Rectal smooth muscle tissue (tissue), 1 donor: ENCODE measurements at regions not wholly inside any gene's neighbourhood (a gene's known extent, or its start where the extent isn't known, plus 50 kb on each side); places are given as distances from the start of the nearest gene placed in this dataset.
"Not testable (repeated sequence)": the region's sequence is repeated elsewhere in the genome, so short reads cannot be mapped to it uniquely, and the experiment has no call there.

Source experiments
- H3K27ac ChIP-seq: one replicate; pipeline ENCODE4 v1.7.0; 2013; ENCODE audit warnings: low read depth, low read length, inconsistent platforms
- H3K27me3 ChIP-seq: one replicate; pipeline ENCODE4 v1.7.0; 2013; ENCODE audit warnings: low read length; ENCODE audit not compliant: control insufficient read depth, insufficient read depth
- H3K36me3 ChIP-seq: one replicate; pipeline ENCODE4 v1.7.0; 2013; ENCODE audit warnings: low read length; ENCODE audit not compliant: control insufficient read depth, insufficient read depth
- H3K4me1 ChIP-seq: one replicate; pipeline ENCODE4 v1.7.0; 2013; ENCODE audit warnings: low read length; ENCODE audit not compliant: control insufficient read depth, insufficient read depth
- H3K4me3 ChIP-seq: one replicate; pipeline ENCODE4 v1.7.0; 2013; ENCODE audit warnings: low read length
- H3K9ac ChIP-seq: one replicate; pipeline ENCODE4 v1.7.0; 2013; ENCODE audit warnings: low read length

- Histone ChIP-seq H3K27ac (no peak overlapping the region), H3K9ac (no peak overlapping the region), H3K4me1 (no peaks in the 10 kb centered on the region), H3K4me3 (no peak overlapping the region), H3K36me3 (no peaks in the 10 kb centered on the region), H3K27me3 (no peaks in the 10 kb centered on the region)
Observed at GRCh38 chr11:121909596-121909995, 206.4 kb downstream of the BLID start.

- Histone ChIP-seq H3K4me3 (no peak overlapping the region), H3K4me1 (no peaks in the 10 kb centered on the region), H3K9ac (no peak overlapping the region), H3K27me3 (no peaks in the 10 kb centered on the region), H3K27ac (no peak overlapping the region), H3K36me3 (no peaks in the 10 kb centered on the region)
Observed at GRCh38 chr11:121907379-121907778, 208.6 kb downstream of the BLID start.

GRCh38 chr11:121904148-121904547 lies 211.9 kb downstream of the BLID start:
- Histone ChIP-seq H3K4me3 (no peak overlapping the region), H3K27me3 (no peaks in the 10 kb centered on the region), H3K4me1 (no peaks in the 10 kb centered on the region), H3K9ac (no peak overlapping the region), H3K27ac (no peak overlapping the region), H3K36me3 (no peaks in the 10 kb centered on the region)

- Histone ChIP-seq H3K27ac (no peak overlapping the region), H3K9ac (no peak overlapping the region), H3K36me3 (no peaks in the 10 kb centered on the region), H3K27me3 (no peaks in the 10 kb centered on the region), H3K4me3 (no peak overlapping the region), H3K4me1 (no peaks in the 10 kb centered on the region)
Observed at GRCh38 chr11:121901886-121902285, 214.1 kb downstream of the BLID start.

GRCh38 chr11:121901417-121901816 lies 214.6 kb downstream of the BLID start:
- not testable (repeated sequence) for H3K4me1 ChIP-seq, H3K9ac ChIP-seq, H3K36me3 ChIP-seq, H3K4me3 ChIP-seq, H3K27ac ChIP-seq, H3K27me3 ChIP-seq

- no peaks in the 10 kb centered on the region for H3K27me3 ChIP-seq
- H3K9ac ChIP-seq: no peak overlapping the region
- H3K36me3 ChIP-seq: no peaks in the 10 kb centered on the region
- no peak overlapping the region for H3K4me3 ChIP-seq
- no peaks in the 10 kb centered on the region for H3K4me1 ChIP-seq
- H3K27ac ChIP-seq: no peak overlapping the region
Observed at GRCh38 chr11:121899520-121899919, 216.5 kb downstream of the BLID start.

- no peaks in the 10 kb centered on the region for H3K4me1 ChIP-seq
- H3K9ac ChIP-seq: no peak overlapping the region
- H3K36me3 ChIP-seq: no peaks in the 10 kb centered on the region
- no peak overlapping the region for H3K4me3 ChIP-seq
- H3K27me3 ChIP-seq: no peaks in the 10 kb centered on the region
- no peak overlapping the region for H3K27ac ChIP-seq
Observed at GRCh38 chr11:121898903-121899302, 217.1 kb downstream of the BLID start.

GRCh38 chr11:121895919-121896318 lies 220.1 kb downstream of the BLID start:
- Histone ChIP-seq H3K4me3 (no peak overlapping the region), H3K36me3 (no peaks in the 10 kb centered on the region), H3K4me1 (no peaks in the 10 kb centered on the region), H3K27me3 (no peaks in the 10 kb centered on the region), H3K9ac (no peak overlapping the region), H3K27ac (no peak overlapping the region)

GRCh38 chr11:121894581-121894980 lies 221.4 kb downstream of the BLID start:
- Histone ChIP-seq H3K4me1 (no peaks in the 10 kb centered on the region), H3K27me3 (no peaks in the 10 kb centered on the region), H3K27ac (no peak overlapping the region), H3K36me3 (no peaks in the 10 kb centered on the region), H3K4me3 (no peak overlapping the region), H3K9ac (no peak overlapping the region)

GRCh38 chr11:121892863-121893262 lies 223.2 kb downstream of the BLID start:
- Histone ChIP-seq H3K4me1 (no peaks in the 10 kb centered on the region), H3K9ac (no peak overlapping the region), H3K36me3 (no peaks in the 10 kb centered on the region), H3K27me3 (no peaks in the 10 kb centered on the region), H3K27ac (no peak overlapping the region), H3K4me3 (no peak overlapping the region)

- H3K27ac ChIP-seq: no peak overlapping the region
- H3K27me3 ChIP-seq: no peaks in the 10 kb centered on the region
- H3K36me3 ChIP-seq: no peaks in the 10 kb centered on the region
- no peak overlapping the region for H3K4me3 ChIP-seq
- H3K9ac ChIP-seq: no peak overlapping the region
- no peaks in the 10 kb centered on the region for H3K4me1 ChIP-seq
Observed at GRCh38 chr11:121892131-121892681, 223.8 kb downstream of the BLID start.

- Histone ChIP-seq H3K4me3 (no peak overlapping the region), H3K27ac (peak overlapping the region; percentile 6), H3K36me3 (no peaks in the 10 kb centered on the region), H3K4me1 (no peaks in the 10 kb centered on the region), H3K9ac (no peak overlapping the region), H3K27me3 (no peaks in the 10 kb centered on the region)
Observed at GRCh38 chr11:121890946-121891515, 225.0 kb downstream of the BLID start.

- no peaks in the 10 kb centered on the region for H3K27me3 ChIP-seq
- H3K9ac ChIP-seq: no peak overlapping the region
- no peak overlapping the region for H3K27ac ChIP-seq
- no peaks in the 10 kb centered on the region for H3K36me3 ChIP-seq
- H3K4me1 ChIP-seq: no peaks in the 10 kb centered on the region
- H3K4me3 ChIP-seq: no peak overlapping the region
Observed at GRCh38 chr11:121890377-121890776, 225.6 kb downstream of the BLID start.
